Esophagus (tissue), 2 donors: ENCODE measurements at regions not wholly inside any gene's neighbourhood (a gene's known extent, or its start where the extent isn't known, plus 50 kb on each side); places are given as distances from the start of the nearest gene placed in this dataset.

Experiments used
- H3K27ac ChIP-seq, 2 donors: one replicate each; pipeline ENCODE4 v1.5.1; 2013; ENCODE audit warnings: low read depth in 2 of 2, mild to moderate bottlenecking in 2 of 2, inconsistent platforms in 1 of 2, low read length in 1 of 2, moderate library complexity in 1 of 2
- H3K27me3 ChIP-seq, 2 donors: one replicate each; pipeline ENCODE4 v1.6.1; 2013; ENCODE audit warnings: low read length in 2 of 2, control low read depth in 1 of 2, mild to moderate bottlenecking in 1 of 2; ENCODE audit not compliant: insufficient read depth in 2 of 2, control insufficient read depth in 1 of 2
- H3K36me3 ChIP-seq, 2 donors: one replicate each; pipeline ENCODE4 v1.6.1; 2013; ENCODE audit warnings: low read length in 1 of 2; ENCODE audit not compliant: control insufficient read depth in 2 of 2, insufficient read depth in 2 of 2
- H3K4me1 ChIP-seq, 2 donors: one replicate each; pipeline ENCODE4 v1.6.1; 2013; ENCODE audit warnings: low read length in 1 of 2; ENCODE audit not compliant: control insufficient read depth in 2 of 2, insufficient read depth in 2 of 2
- H3K4me3 ChIP-seq, 2 donors: one replicate each; pipeline ENCODE4 v1.5.1; 2013; ENCODE audit warnings: low read length in 2 of 2, mild to moderate bottlenecking in 2 of 2, low read depth in 1 of 2, moderate library complexity in 1 of 2
- H3K9me3 ChIP-seq, 2 donors: one replicate each; pipeline ENCODE4 v1.6.1; 2013; ENCODE audit warnings: mild to moderate bottlenecking in 2 of 2, low read depth in 1 of 2, low read length in 1 of 2, moderate library complexity in 1 of 2; ENCODE audit not compliant: control insufficient read depth in 2 of 2, insufficient read depth in 1 of 2
- WGBS, 2 donors: extraction: QIAGEN DNeasy Blood & Tissue Kit; methylation state at CpG; one replicate each; pipeline ENCODE4 v1.1.7; 2013; 5-methylcytosine and 5-hydroxymethylcytosine counted together
- donor health status: healthy with polysubstance abuse.
- donor health status: Bipolar disorder and iron deficiency.

DNA sequence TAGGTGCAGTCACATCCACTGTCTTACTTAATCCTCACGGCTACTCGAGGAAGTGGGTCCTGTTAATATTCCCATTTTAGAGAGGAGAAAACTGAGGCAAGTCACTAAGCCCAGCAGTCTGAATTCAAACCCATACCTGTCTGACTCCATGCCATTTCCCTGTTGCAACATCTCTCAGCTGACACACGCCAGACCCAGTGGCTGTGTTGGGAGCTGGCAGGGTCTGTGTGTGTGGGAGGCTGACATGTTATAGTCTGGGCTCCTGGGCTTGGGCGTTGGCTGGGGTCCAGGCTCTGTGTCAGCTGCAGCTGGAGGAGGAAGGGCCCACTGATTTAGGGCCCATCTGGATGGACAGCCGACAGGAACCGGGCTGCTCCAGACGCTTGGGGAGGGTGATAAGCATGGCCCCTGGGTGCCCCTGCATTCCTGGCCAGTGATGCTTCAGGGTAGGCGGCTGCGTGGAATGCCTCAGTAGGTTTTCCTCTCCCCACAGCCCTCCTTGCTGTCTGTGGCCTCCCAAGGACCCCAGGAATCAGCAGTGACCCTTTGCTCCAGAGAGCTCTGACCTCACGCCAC is 562.5 kb downstream of the MN1 start:
- no peak overlapping the region for H3K4me3 ChIP-seq
- no peak overlapping the region for H3K27ac ChIP-seq
- 35 to 41% methylated on average over 10 of the region's 10 CpGs for WGBS, 2 donors
- H3K4me1 ChIP-seq: peaks cover 0 to 2% of the 10 kb centered on the region in 2 donors
- H3K36me3 ChIP-seq: no peaks in the 10 kb centered on the region
- no peaks in the 10 kb centered on the region for H3K27me3 ChIP-seq
- H3K9me3 ChIP-seq: no peaks in the 10 kb centered on the region

- Histone ChIP-seq H3K9me3 (no peaks in the 10 kb centered on the region), H3K27ac (no peak overlapping the region), H3K27me3 (no peaks in the 10 kb centered on the region), H3K4me3 (no peak overlapping the region), H3K36me3 (no peaks in the 10 kb centered on the region), H3K4me1 (peaks cover 0 to 2% of the 10 kb centered on the region in 2 donors)
- WGBS, 2 donors: 74 to 86% methylated on average over 4 of the region's 4 CpGs
Observed at GRCh38 chr22:27239520-27239919, 562.0 kb downstream of the MN1 start.

DNA sequence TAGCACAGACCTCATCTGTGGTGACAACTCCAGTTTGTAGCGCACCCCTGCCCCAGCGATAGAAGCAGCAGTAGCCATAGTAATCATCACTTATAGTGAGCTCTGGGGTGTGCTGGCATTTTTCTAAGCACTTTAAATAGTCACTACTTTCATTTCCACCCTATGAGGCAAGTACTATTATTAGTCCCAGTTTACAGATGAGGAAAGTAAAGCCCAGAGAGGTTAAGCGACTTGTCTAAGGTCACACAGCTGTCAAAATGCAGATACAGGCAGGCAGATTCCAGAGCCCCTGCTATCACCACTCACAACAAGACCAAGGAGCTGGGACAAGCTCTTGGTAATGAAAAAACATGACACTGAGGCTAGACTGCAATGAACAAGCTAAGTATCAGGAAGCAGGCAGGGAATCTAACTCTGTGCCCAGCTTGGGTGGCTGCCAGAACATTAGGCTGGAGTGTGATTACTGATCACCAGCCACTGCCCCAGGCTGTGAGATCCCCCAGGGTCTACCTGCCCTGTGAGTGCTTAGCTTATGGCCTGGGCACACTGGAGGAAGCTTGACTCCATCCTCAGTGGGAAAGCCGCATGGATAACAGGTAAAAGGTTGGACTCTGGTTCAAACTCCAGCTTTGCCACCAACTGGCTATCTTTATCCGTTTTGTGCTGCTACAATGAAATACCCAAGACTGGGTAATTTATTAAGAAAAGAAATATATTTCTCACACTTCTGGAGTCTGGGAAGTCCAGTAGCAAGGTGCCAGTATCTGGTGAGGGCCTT is 561.1 kb downstream of the MN1 start:
- no peaks in the 10 kb centered on the region for H3K27me3 ChIP-seq
- peaks cover 0 to 2% of the 10 kb centered on the region in 2 donors for H3K4me1 ChIP-seq
- no peaks in the 10 kb centered on the region for H3K9me3 ChIP-seq
- H3K4me3 ChIP-seq: no peak overlapping the region
- no peaks in the 10 kb centered on the region for H3K36me3 ChIP-seq
- 65 to 81% methylated on average over 5 of the region's 5 CpGs for WGBS, 2 donors
- no peak overlapping the region for H3K27ac ChIP-seq

DNA sequence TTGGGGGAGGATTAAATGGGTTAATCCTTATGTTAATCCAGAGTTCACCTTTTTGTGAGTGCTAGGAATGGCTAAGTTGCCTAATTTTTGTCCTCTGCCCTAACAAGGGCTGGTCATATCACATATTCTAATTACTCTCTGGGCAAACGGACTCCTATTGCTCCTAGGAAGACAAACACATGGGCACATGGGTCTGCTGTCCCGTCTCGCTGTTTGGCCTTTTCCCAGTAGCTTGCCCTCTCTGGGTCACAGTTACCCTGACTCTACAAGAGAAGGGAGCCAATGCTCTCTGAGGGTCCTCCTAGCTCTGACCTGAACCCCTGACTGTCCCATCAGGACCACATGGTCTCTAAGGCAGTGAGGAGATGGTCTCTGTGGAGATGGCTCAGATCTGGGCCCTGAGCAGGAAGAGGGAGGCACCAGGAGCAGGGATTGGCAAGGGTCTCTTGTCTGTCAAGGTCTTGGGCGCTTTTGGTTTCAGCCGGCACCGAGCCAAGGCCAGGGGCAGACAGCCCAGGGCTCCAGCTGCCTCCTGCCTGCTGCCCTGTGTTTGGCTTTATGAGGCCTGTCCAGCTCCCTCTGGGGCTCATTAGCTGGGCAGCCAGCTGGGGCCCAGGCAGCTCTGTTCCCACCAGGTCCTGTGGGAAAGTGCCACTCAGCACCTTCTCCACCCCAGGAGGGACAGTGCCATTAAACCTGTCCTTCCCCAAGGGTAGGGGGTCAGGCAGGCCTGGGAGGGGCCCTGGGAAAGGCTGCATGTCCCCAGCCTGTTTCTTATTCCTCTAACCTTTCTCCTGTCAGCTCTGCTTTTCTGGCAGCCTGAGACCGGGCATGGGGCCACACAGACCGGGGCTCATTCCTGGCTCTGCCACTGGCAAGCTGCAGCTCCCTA is 559.9 kb downstream of the MN1 start:
- Histone ChIP-seq H3K9me3 (no peaks in the 10 kb centered on the region), H3K36me3 (no peaks in the 10 kb centered on the region), H3K4me3 (no peak overlapping the region), H3K27ac (no peak overlapping the region), H3K27me3 (no peaks in the 10 kb centered on the region), H3K4me1 (peaks cover 0 to 2% of the 10 kb centered on the region in 2 donors)
- 52 to 59% methylated on average over 8 of the region's 8 CpGs for WGBS, 2 donors

DNA sequence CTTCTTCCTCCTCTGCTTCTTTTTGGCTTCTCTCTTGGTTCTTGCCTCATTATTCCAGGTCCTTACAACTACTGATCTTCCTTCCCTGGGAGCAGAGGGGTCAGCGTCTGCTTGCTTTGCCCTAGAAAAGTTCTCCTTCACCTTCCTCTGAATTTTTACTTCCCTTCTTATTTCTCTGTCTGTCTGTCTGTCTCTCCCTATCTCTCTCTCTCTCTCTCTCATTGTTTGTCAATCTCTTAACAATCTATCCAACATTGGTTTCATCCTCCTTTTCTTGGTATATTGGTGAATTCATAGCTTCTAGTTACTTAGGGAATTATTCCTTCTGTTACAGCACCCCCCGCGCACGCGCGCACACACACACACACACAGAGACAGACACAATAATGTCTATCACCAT is 559.1 kb downstream of the MN1 start:
- no peak overlapping the region for H3K27ac ChIP-seq
- H3K4me3 ChIP-seq: no peak overlapping the region
- no peaks in the 10 kb centered on the region for H3K27me3 ChIP-seq
- H3K9me3 ChIP-seq: no peaks in the 10 kb centered on the region
- peaks cover 0 to 2% of the 10 kb centered on the region in 2 donors for H3K4me1 ChIP-seq
- H3K36me3 ChIP-seq: no peaks in the 10 kb centered on the region
- WGBS, 2 donors: 49 to 92% methylated on average over 6 of the region's 6 CpGs

GRCh38 chr22:27242917-27243589 is 558.5 kb downstream of the MN1 start:
- Histone ChIP-seq H3K4me1 (peaks cover 0 to 2% of the 10 kb centered on the region in 2 donors), H3K9me3 (no peaks in the 10 kb centered on the region)
- 47 to 51% methylated on average over 12 of the region's 12 CpGs for WGBS, 2 donors

GRCh38 chr22:27244328-27244727 is 557.2 kb downstream of the MN1 start:
- Histone ChIP-seq H3K27me3 (no peaks in the 10 kb centered on the region), H3K4me1 (peaks cover 0 to 2% of the 10 kb centered on the region in 2 donors), H3K27ac (no peak overlapping the region), H3K4me3 (no peak overlapping the region), H3K9me3 (no peaks in the 10 kb centered on the region), H3K36me3 (no peaks in the 10 kb centered on the region)
- WGBS, 2 donors: 89 to 94% methylated on average over 3 of the region's 3 CpGs

More at GRCh38 chr22:27242917-27243589, 558.5 kb downstream of the MN1 start:
- Histone ChIP-seq H3K27ac (no peak overlapping the region), H3K36me3 (no peaks in the 10 kb centered on the region), H3K4me3 (no peak overlapping the region), H3K27me3 (no peaks in the 10 kb centered on the region)

DNA sequence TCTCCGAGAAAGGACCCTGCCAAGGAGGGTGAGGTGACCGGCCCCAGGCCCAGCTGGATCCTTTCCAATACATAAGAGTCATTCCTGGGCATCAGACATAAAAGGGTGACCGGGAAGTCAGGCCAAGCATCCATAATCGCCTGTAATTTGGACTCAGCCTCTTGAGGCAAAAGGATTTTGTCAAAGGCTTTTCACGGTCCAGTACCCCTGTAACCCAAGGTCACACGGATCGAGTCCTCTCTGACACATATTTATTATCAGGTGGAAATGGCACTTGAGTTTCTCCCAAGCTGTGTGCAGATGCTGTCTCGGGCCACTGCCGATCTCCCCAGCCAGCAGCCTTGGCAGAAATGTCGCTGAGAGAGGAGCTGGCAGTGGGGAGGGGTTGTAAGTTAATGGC is 556.5 kb downstream of the MN1 start:
- Histone ChIP-seq H3K27ac (no peak overlapping the region), H3K4me1 (peaks cover 0 to 2% of the 10 kb centered on the region in 2 donors), H3K4me3 (no peak overlapping the region), H3K27me3 (no peaks in the 10 kb centered on the region), H3K9me3 (no peaks in the 10 kb centered on the region), H3K36me3 (no peaks in the 10 kb centered on the region)
- WGBS, 2 donors: 74 to 75% methylated on average over 10 of the region's 10 CpGs

DNA sequence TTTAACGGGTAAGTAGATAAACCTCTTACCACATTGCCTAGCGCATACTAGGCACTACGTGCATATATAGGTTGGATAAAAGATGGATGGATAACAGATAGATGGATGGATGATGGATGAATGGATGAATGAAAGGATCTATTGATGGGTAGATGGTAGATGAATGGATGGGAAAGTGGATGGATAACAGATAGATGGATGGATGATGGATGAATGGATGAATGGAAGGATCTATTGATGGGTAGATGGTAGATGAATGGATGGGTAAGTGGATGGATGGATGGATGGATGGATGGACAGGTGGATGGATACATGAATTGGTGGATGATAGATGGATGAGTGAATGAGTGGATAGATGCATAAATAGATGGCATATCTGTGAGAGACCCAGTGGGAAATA is 555.0 kb downstream of the MN1 start:
- Histone ChIP-seq H3K4me1 (peaks cover 0 to 2% of the 10 kb centered on the region in 2 donors), H3K36me3 (no peaks in the 10 kb centered on the region), H3K27ac (no peak overlapping the region), H3K27me3 (no peaks in the 10 kb centered on the region), H3K4me3 (no peak overlapping the region), H3K9me3 (no peaks in the 10 kb centered on the region)
- WGBS, 2 donors: 97% methylated on average over 3 of the region's 3 CpGs
